Endothelial cell of umbilical vein (primary cell): ENCODE measurements at regions not wholly inside any gene's neighbourhood (a gene's known extent, or its start where the extent isn't known, plus 50 kb on each side); places are given as distances from the start of the nearest gene placed in this dataset.

Source experiments
- BruUV-seq: library from RNA; stranded (reverse); fragments of 400-500 nt; replicated peaks from 2 replicates; lab custom pipeline; 2021; lab: Mats Ljungman, UMichigan
- CTCF ChIA-PET: fragments of 300-600, 350-600 bp; sonication (Branson Sonifier 250); formaldehyde crosslinking; loops from one replicate; lab custom pipeline; 2021; ENCODE audit warnings: antibody characterized with exemption, inconsistent platforms; lab: Charles Lee
- POLR2A ChIA-PET: fragments of 300-600, 350-600 bp; sonication (Branson Sonifier 250); formaldehyde crosslinking; loops from one replicate; lab custom pipeline; 2021; ENCODE audit warnings: antibody characterized with exemption, inconsistent platforms; lab: Charles Lee
- DNase-seq: peaks from one replicate; pipeline ENCODE4 v3.0.0-alpha.2; 2011; ENCODE audit warnings: low read depth, low spot score
- FAIRE-seq: peaks from 2 replicates; lab custom pipeline; 2011; peaks lifted over from hg19 to GRCh38; lab: Jason Lieb, UNC
- H2AFZ ChIP-seq: 2 replicates; pipeline ENCODE4 v1.6.0; 2012; ENCODE audit warnings: low read depth, low read length, control low read depth, inconsistent platforms
- H3K27ac ChIP-seq: 2 replicates; pipeline ENCODE4 v1.5.1; 2011; ENCODE audit warnings: low read depth, mild to moderate bottlenecking, control low read depth, low read length, moderate library complexity; ENCODE audit not compliant: insufficient read depth
- H3K27me3 ChIP-seq, 2 experiments: 2 replicates each; pipeline versions ENCODE4 v1.6.0 to v1.6.1; 2011; ENCODE audit warnings: low read length in 2 of 2, mixed read lengths in 1 of 2; ENCODE audit not compliant: control insufficient read depth in 2 of 2, insufficient read depth in 2 of 2
- H3K36me3 ChIP-seq, 2 experiments: 2 replicates in 1 of 2; 3 replicates in 1 of 2; pipeline ENCODE4 v1.5.1; 2011; ENCODE audit warnings: low read length in 2 of 2, mild to moderate bottlenecking in 1 of 2, moderate library complexity in 1 of 2; ENCODE audit not compliant: control insufficient read depth in 2 of 2, insufficient read depth in 2 of 2; ENCODE audit errors: extremely low read depth in 1 of 2
- H3K4me1 ChIP-seq: 3 replicates; pipeline ENCODE4 v1.5.1; 2011; ENCODE audit warnings: mild to moderate bottlenecking, low read length; ENCODE audit not compliant: control insufficient read depth, insufficient read depth; ENCODE audit errors: extremely low read depth
- H3K4me2 ChIP-seq: 2 replicates; pipeline ENCODE4 v1.6.1; 2011; ENCODE audit warnings: low read length, control low read depth, mixed read lengths; ENCODE audit not compliant: insufficient read depth
- H3K4me3 ChIP-seq, 3 experiments: fragments of 200-600 bp in 1 of 3; sonication (generic), shearing (Covaris generic) in 1 of 3; replicated peaks in 1 of 3; 2 replicates each; pipeline ENCODE4 v1.5.1; 2011 to 2016; ENCODE audit warnings: control low read depth in 3 of 3, low read length in 3 of 3, mild to moderate bottlenecking in 2 of 3, inconsistent platforms in 1 of 3, low read depth in 1 of 3, moderate library complexity in 1 of 3; ENCODE audit not compliant: insufficient read depth in 1 of 3
- H3K79me2 ChIP-seq: 2 replicates; pipeline ENCODE4 v1.6.0; 2012; ENCODE audit warnings: low read length, inconsistent platforms; ENCODE audit not compliant: control insufficient read depth, insufficient read depth
- H3K9ac ChIP-seq: replicated peaks from 2 replicates; pipeline ENCODE3; 2011; ENCODE audit warnings: low read length, control low read depth; ENCODE audit not compliant: insufficient read depth; ENCODE audit errors: extremely low read depth
- H3K9me1 ChIP-seq: replicated peaks from 3 replicates; pipeline ENCODE4 v1.6.0; 2011; ENCODE audit warnings: mild to moderate bottlenecking, low read length; ENCODE audit not compliant: control insufficient read depth, insufficient read depth; ENCODE audit errors: extremely low read depth
- H3K9me3 ChIP-seq: replicated peaks from 2 replicates; pipeline ENCODE4 v1.5.1; 2012; ENCODE audit warnings: low read length, inconsistent platforms; ENCODE audit not compliant: control insufficient read depth, insufficient read depth
- H4K20me1 ChIP-seq: replicated peaks from 2 replicates; pipeline ENCODE3; 2011; ENCODE audit warnings: mild to moderate bottlenecking, low read length; ENCODE audit not compliant: control insufficient read depth, insufficient read depth; ENCODE audit errors: extremely low read depth
- GATA2 ChIP-seq: IDR thresholded peaks from 2 replicates; pipeline ENCODE4 v1.7.0; 2011; ENCODE audit warnings: low read depth, mild to moderate bottlenecking, moderate library complexity, mixed read lengths, low read length; ENCODE audit not compliant: insufficient read length, insufficient read depth
- JUN ChIP-seq: IDR thresholded peaks from 2 replicates; pipeline ENCODE4 v1.6.1; 2011; ENCODE audit warnings: borderline replicate concordance, low read depth; ENCODE audit not compliant: insufficient read length, insufficient read depth
- MYC ChIP-seq: IDR thresholded peaks from one replicate; pipeline ENCODE4 v1.6.1; 2011; ENCODE audit warnings: mild to moderate bottlenecking, low read depth, low read length
- POLR2A ChIP-seq: IDR thresholded peaks from 2 replicates; pipeline ENCODE4 v1.6.1; 2012; ENCODE audit warnings: low read depth, mild to moderate bottlenecking, control low read depth, low read length
- dilution Hi-C: fragments of 300-500 bp; cut with MboI; formaldehyde crosslinking; loops from one replicate; pipeline ENCODE4 v1.15.0; 2019; ENCODE audit warnings: low sequenced_read_pairs; ENCODE audit not compliant: extremely low pct_ligation_motif_present
- intact Hi-C: fragments of 100-400 bp; cut with micrococcal nuclease; formaldehyde crosslinking; loops from one replicate; pipeline ENCODE4 v1.10.0; 2022
- TF ChIP-seq, protein P1 (sequence below), 2 donors: IDR thresholded peaks; 1 replicate in 1 of 2; 2 replicates in 1 of 2; pipeline ENCODE4 v1.5.1; 2011; ENCODE audit warnings: low read length in 2 of 2, mild to moderate bottlenecking in 2 of 2, moderate library complexity in 2 of 2, control low read depth in 1 of 2, inconsistent platforms in 1 of 2, low read depth in 1 of 2; ENCODE audit not compliant: insufficient read depth in 1 of 2; ENCODE audit errors: extremely low read depth in 1 of 2

DNA sequence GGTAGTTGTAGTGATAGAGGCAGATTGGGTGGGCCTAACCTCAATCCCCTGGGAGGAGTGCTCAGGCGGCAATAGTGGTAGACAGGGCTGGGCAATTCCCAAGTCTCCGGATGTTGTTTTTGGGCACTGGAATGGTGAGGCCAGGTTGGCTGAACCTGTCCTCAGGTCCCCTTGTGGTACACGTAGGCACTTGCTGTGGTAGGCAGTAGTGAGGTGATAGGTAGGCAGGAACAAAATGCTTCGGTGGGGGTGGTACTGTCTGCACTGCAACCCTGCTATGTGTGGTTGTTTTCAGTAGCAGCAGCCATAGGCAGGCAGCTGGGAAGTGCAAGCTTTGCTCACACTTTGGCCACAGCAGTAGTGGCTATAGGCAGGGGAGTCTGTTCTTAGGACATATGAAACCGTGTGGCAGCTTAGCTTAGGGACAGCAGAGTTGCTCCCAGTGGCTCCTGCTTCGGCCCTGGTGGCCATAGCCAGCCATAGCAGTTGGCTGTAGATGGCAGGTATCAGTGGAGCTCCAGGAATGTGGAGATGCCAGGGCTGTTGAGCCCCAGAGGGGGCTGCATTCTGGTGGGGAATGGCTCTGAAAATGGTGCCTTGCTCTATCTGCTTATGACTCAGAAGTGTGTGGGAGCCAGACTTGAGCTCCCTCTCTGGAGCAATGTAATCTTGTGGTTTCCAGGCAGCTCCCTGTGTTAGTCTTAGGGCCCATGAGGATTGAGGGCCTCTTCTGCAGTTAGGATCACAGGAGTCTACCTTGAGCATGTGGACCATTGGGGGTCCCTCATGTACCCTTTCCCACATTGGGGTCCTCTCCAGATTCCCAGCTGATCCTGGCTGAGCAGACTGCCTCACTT, 241.8 kb upstream of the BMP2 start:
- no peaks in the 10 kb centered on the region for H3K9me3 ChIP-seq
- FAIRE-seq (no peak), DNase-seq (no peak)
- no peak overlapping the region for H3K4me2 ChIP-seq
- H3K79me2 ChIP-seq: no peaks in the 10 kb centered on the region
- no peak overlapping the region for H3K9ac ChIP-seq
- CTCF ChIA-PET: interaction anchor here (1.2 kb wide), 1 partner anchor 9 kb away, joined by 5 read pairs; no protein-coding TSS in a partner anchor
- intact Hi-C loops (no loop called here), dilution Hi-C loops (no loop called here)
- BruUV-seq: no TSS peak
- POLR2A ChIA-PET: no interaction called here
- no peak overlapping the region for H3K27ac ChIP-seq
- no peaks in the 10 kb centered on the region for H3K4me1 ChIP-seq
- no peaks in the 10 kb centered on the region for H3K36me3 ChIP-seq
- H3K27me3 ChIP-seq: no peaks in the 10 kb centered on the region
- no peak for TF ChIP-seq JUN
- no peak for TF ChIP-seq GATA2
- TF ChIP-seq MYC: no peak
- H2AFZ ChIP-seq: no peak overlapping the region
- no peaks in the 10 kb centered on the region for H4K20me1 ChIP-seq
- H3K4me3 ChIP-seq: no peak overlapping the region
- H3K9me1 ChIP-seq: no peaks in the 10 kb centered on the region

DNA sequence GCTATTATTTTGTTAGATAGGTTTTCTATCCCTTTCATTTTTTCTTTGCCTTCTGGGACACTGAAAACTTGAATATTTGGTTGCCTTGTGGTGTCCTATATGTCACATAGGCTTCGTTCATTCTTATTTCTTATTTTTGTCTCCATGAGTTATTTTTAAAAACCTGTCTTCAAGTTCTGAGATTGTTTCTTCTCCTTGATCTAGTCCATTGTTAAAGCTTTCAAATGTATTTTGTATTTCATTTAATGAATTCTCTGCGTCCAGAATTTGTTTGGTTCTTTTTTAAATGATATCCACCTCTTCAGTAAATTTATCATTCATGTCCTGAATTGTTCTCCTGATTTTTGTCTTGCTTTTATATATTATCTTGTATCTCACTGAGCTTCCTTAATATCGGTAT, 243.2 kb upstream of the BMP2 start:
- Histone ChIP-seq H3K27ac (no peak overlapping the region), H3K27me3 (no peaks in the 10 kb centered on the region), H3K79me2 (no peaks in the 10 kb centered on the region), H3K4me1 (peaks cover 10% of the 10 kb centered on the region), H3K36me3 (no peaks in the 10 kb centered on the region), H3K9me1 (no peaks in the 10 kb centered on the region), H3K9ac (no peak overlapping the region), H2AFZ (no peak overlapping the region), H4K20me1 (no peaks in the 10 kb centered on the region), H3K9me3 (no peaks in the 10 kb centered on the region), H3K4me3 (no peak overlapping the region), H3K4me2 (no peak overlapping the region)
- TF ChIP-seq POLR2A: no peak
- TF ChIP-seq, protein P1, sequence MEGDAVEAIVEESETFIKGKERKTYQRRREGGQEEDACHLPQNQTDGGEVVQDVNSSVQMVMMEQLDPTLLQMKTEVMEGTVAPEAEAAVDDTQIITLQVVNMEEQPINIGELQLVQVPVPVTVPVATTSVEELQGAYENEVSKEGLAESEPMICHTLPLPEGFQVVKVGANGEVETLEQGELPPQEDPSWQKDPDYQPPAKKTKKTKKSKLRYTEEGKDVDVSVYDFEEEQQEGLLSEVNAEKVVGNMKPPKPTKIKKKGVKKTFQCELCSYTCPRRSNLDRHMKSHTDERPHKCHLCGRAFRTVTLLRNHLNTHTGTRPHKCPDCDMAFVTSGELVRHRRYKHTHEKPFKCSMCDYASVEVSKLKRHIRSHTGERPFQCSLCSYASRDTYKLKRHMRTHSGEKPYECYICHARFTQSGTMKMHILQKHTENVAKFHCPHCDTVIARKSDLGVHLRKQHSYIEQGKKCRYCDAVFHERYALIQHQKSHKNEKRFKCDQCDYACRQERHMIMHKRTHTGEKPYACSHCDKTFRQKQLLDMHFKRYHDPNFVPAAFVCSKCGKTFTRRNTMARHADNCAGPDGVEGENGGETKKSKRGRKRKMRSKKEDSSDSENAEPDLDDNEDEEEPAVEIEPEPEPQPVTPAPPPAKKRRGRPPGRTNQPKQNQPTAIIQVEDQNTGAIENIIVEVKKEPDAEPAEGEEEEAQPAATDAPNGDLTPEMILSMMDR (IDR thresholded peaks at IDR 0.05; ENCODE audit: extremely low read depth in 1 of 2, insufficient read depth in 1 of 2, low read depth in 1 of 2, low read length in 2 of 2): no peak
- POLR2A ChIA-PET: no interaction called here
- no TSS peak for BruUV-seq
- no peak for FAIRE-seq
- DNase-seq: no peak
- intact Hi-C loops (no loop called here), dilution Hi-C loops (no loop called here)
- CTCF ChIA-PET: no interaction called here
